GM12873 (cell line): ENCODE measurements at regions not wholly inside any gene's neighbourhood (a gene's known extent, or its start where the extent isn't known, plus 50 kb on each side); places are given as distances from the start of the nearest gene placed in this dataset.

Experiments used
- TF ChIP-seq, protein P1 (sequence below): IDR thresholded peaks from 2 replicates; pipeline ENCODE4 v1.5.1; 2012; ENCODE audit warnings: low read depth, mild to moderate bottlenecking, moderate library complexity, low read length, control low read depth; ENCODE audit not compliant: insufficient read depth; ENCODE audit errors: missing control alignments

GRCh38 chr9:92223758-92224157 lies 69.7 kb downstream of the IARS1 start:
- TF ChIP-seq, protein P1, sequence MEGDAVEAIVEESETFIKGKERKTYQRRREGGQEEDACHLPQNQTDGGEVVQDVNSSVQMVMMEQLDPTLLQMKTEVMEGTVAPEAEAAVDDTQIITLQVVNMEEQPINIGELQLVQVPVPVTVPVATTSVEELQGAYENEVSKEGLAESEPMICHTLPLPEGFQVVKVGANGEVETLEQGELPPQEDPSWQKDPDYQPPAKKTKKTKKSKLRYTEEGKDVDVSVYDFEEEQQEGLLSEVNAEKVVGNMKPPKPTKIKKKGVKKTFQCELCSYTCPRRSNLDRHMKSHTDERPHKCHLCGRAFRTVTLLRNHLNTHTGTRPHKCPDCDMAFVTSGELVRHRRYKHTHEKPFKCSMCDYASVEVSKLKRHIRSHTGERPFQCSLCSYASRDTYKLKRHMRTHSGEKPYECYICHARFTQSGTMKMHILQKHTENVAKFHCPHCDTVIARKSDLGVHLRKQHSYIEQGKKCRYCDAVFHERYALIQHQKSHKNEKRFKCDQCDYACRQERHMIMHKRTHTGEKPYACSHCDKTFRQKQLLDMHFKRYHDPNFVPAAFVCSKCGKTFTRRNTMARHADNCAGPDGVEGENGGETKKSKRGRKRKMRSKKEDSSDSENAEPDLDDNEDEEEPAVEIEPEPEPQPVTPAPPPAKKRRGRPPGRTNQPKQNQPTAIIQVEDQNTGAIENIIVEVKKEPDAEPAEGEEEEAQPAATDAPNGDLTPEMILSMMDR: no peak

- TF ChIP-seq, protein P1: no peak
Measured at GRCh38 chr9:92208693-92209524, 84.6 kb downstream of the IARS1 start.

GRCh38 chr9:92206488-92206887 lies 87.0 kb downstream of the IARS1 start:
- TF ChIP-seq, protein P1: no peak

DNA sequence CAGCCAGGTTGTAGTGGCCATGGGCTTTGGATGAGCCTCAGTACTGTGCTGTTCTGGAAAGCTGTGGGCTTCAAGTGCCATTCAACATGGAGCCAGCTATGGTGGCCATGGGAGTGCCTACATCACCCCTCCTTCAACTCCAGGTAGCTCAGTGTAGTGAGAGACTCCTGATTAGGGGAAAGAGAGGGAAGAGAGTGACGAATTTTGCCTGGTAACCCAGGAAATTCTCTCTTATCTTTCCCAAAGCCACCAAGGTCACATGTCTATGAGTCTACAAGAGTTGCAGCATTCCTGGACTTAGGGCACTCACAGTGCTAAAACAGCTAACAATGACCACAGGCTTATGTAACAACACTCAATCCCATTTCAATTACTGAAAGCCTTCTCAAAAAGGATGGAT lies 81.7 kb upstream of the SPTLC1 start:
- TF ChIP-seq, protein P1: no peak

DNA sequence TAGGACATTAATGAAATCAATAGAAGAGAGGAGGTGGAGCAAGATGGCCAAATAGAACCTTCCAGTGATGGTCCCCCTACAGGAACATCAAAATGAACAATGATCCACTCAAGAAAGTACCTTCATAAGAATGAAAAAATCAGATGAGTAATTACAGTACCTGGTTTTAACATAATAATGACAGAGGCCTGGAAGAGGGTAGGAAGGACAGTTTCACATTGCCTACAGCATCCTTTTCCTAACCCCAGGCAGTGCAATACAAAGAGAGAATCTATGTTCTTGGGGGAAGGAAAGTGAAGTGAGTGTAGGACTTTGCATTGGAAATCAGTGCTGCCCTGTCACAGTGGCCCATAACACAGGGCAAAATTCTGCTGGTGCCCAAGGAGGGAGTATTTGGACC lies 81.2 kb upstream of the SPTLC1 start:
- TF ChIP-seq, protein P1: no peak

- TF ChIP-seq, protein P1: no peak
Measured at GRCh38 chr9:92191801-92192200, 76.6 kb upstream of the SPTLC1 start.

GRCh38 chr9:92190536-92190790 lies 75.2 kb upstream of the SPTLC1 start:
- TF ChIP-seq, protein P1: no peak
